ENCODE measurements at regions not wholly inside any gene's neighbourhood (a gene's known extent, or its start where the extent isn't known, plus 50 kb on each side); places are given as distances from the start of the nearest gene placed in this dataset.

- TF ChIP-seq CTCF (IDR thresholded peaks at IDR 0.05; ENCODE audit: low read length) (no peak), EZH2 (IDR thresholded peaks at IDR 0.05; ENCODE audit: borderline replicate concordance, low read length) (no peak)
These were observed 361.6 kb downstream of the ICE1 start for GRCh38 chr5:5784101-5784500.
